ES-I3 (cell line): ENCODE measurements at regions not wholly inside any gene's neighbourhood (a gene's known extent, or its start where the extent isn't known, plus 50 kb on each side); places are given as distances from the start of the nearest gene placed in this dataset.

ENCODE experiments used
- H3K36me3 ChIP-seq: 2 replicates; pipeline ENCODE4 v1.6.1; 2013; ENCODE audit warnings: mild to moderate bottlenecking, low read length, control low read depth, moderate library complexity; ENCODE audit not compliant: insufficient read depth
- H3K4me1 ChIP-seq: 2 replicates; pipeline ENCODE4 v1.6.1; 2013; ENCODE audit warnings: mild to moderate bottlenecking, control low read depth, low read length; ENCODE audit not compliant: insufficient read depth
- H3K9ac ChIP-seq: 2 replicates; pipeline ENCODE4 v1.6.1; 2013; ENCODE audit warnings: low read depth, mild to moderate bottlenecking, low read length, moderate library complexity
- H3K9me3 ChIP-seq: 2 replicates; pipeline ENCODE4 v1.6.1; 2013; ENCODE audit warnings: mild to moderate bottlenecking, low read length, moderate library complexity; ENCODE audit not compliant: control insufficient read depth, insufficient read depth

DNA sequence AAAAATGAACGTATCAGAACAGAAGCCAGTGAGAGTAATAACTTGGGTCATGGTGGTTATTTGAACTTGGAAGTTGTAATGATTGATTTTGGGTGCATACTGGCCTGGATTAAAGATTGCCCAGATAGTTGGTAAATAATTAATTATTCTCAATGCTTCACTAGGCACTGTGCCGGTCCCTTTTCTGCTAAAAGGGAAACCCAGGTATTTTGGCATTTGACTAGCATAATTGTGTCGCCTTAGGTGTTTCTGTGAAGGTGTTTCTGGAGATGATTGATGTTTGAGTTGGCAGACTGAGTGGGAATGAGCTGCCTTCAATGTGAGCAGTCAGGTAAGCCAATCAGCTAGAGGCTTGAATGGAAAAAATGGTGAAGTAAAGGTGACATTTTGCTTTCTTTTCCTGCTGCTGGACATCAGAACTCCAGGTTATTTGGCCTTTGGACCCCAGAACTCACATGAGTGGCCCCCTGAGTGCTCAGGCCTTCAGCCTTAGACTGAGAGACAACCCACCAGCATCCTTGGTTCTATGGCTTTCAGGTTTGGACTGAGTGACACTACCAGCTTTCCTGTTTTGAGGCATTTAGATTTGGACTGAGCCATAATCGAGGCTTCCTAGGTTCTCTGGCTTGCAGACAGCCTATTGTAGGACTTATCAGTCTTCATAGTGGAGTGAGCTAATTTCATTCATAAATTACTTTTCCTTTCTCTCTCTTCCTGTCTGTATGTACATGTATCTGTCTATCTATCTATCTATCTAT is 120.7 kb upstream of the PAPPA start:
- Histone ChIP-seq H3K9me3 (no peaks in the 10 kb centered on the region), H3K36me3 (no peaks in the 10 kb centered on the region), H3K4me1 (no peaks in the 10 kb centered on the region), H3K9ac (no peak overlapping the region)

DNA sequence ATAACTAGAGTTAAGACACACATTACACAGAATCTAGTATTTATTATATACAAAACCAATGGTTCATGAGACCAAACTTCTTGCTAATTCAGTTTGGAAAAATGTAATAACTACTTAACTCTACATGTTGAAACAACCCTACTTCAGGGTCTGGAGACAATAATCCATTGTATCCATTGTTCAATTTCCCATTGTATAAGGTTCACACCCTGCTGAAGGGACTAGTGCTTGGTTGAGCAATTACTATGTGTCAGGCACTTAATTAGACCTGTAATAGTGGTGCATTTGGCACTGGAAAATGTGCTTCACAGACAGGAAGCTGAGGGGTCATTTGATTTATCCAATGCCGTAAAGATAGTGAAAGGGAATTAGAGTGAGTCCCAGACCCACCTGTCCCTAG is 114.3 kb upstream of the PAPPA start:
- H3K4me1 ChIP-seq = no peaks in the 10 kb centered on the region
- no peak overlapping the region for H3K9ac ChIP-seq
- no peaks in the 10 kb centered on the region for H3K9me3 ChIP-seq
- no peaks in the 10 kb centered on the region for H3K36me3 ChIP-seq

DNA sequence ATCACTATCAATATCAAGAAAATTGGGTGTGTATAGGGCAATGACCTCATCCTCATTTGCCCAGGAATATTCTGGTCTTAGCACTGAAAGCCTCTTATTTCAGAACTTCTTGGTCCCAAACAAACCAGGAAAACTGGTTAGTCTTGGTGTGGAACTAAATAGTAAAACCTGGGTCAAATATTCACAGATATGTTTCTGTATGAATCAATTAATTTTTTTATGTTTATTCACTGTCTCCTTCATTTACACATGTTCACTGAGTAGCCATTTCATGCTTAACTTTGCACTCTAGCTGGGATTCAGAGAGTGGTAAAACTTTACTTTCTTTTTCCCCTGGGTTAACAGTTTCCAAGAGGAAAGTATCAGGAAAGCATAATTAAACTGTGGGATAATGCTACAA is 113.7 kb upstream of the PAPPA start:
- Histone ChIP-seq H3K9ac (no peak overlapping the region), H3K4me1 (no peaks in the 10 kb centered on the region), H3K36me3 (no peaks in the 10 kb centered on the region), H3K9me3 (no peaks in the 10 kb centered on the region)

DNA sequence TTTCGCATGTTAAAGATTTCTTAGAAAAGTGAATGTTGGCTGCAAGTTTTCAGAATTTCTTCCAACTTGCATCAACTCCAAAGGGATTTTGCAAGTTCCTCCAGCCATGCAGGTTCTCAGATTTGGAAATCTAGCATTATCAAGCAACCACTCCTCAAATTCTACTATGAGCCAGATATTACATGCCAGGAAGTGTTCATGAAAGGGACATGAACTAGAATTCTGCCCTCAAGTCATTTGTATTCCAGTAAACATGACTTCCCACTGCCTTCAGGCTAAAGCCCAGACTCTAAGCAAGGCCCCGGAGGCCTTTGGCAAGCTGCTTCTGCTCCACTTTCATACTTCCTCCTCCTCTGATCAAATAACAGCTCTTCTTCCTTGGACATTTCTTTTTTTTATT is 111.3 kb upstream of the PAPPA start:
- no peak overlapping the region for H3K9ac ChIP-seq
- H3K36me3 ChIP-seq = no peaks in the 10 kb centered on the region
- no peaks in the 10 kb centered on the region for H3K9me3 ChIP-seq
- no peaks in the 10 kb centered on the region for H3K4me1 ChIP-seq

DNA sequence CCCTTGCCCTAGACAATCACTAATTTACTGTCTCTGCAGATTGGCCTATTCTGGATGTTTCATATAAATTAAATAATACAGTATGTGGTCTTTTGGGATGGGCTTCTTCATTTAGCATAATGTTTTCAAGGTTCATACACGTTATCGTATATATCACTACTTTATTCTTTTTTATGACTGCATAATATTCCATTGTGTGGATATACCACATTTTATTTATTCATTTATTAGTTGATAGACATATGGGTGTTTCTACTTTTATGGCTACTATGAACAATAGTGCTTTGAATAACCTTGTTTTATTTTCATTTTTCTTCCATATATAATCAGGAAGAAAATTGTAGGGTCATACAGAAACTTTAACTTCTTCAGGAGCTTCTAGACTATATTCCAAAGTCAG is 108.5 kb upstream of the PAPPA start:
- H3K9me3 ChIP-seq = no peaks in the 10 kb centered on the region
- no peaks in the 10 kb centered on the region for H3K36me3 ChIP-seq

DNA sequence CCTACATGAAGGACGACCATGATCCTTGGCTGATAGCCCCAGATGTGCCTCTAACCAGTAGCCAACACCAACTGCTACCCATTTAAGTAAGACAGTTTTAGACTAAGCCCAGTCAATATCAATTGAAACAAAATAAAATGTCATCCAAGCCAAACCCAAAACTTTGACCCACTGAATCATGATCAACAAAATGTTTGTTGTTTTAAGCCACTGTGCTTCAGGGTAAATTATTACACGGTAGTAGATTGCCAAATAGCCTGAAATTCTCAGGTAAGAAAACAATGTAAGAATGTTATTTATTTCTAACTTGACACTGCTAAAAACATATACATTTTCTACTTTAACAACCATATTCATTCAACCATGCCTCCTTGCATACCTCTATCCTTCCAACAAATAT is 105.5 kb upstream of the PAPPA start:
- no peaks in the 10 kb centered on the region for H3K9me3 ChIP-seq
- H3K4me1 ChIP-seq = no peaks in the 10 kb centered on the region
- no peak overlapping the region for H3K9ac ChIP-seq
- no peaks in the 10 kb centered on the region for H3K36me3 ChIP-seq

More for the DNA sequence above, 108.5 kb upstream of the PAPPA start:
- Histone ChIP-seq H3K9ac (no peak overlapping the region), H3K4me1 (no peaks in the 10 kb centered on the region)

DNA sequence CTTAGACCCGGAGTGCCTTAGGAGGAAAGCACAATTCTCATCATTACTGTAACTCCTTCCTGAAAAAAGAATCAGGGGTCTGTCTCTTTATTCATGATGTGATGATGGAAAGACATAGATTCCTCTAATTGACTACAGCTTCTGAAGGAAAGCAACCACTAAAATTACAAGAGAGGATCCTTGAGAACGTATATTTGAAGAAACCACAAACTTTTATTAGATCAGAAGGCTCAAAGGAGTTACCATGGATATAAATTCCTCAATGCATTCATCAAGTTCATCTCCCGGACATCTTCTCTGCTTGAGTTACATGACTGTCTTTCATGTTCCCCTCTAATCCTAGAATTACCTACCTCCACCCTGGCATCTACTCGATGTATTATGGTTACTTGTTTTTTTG is 104.1 kb upstream of the PAPPA start:
- H3K4me1 ChIP-seq = no peaks in the 10 kb centered on the region
- H3K9me3 ChIP-seq = no peaks in the 10 kb centered on the region
- no peaks in the 10 kb centered on the region for H3K36me3 ChIP-seq
- no peak overlapping the region for H3K9ac ChIP-seq

DNA sequence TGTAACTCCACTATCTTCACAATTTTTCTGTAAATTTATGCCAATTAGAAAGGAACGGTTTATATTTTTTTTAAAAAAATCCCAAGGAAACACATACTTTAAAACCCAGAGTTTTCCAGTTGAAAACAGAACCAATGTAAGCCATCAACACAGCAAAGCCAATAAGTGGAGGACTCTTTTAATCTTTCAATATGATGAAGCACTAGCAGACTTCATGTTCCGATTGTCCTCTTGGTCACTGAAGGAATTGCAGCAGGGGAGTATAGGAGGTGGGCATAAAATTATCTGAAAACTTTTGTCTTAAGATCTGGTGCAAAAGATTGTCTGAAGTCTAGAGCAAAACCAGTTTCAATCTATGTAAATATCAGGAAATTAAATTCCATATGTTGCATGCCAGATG is 102.1 kb upstream of the PAPPA start:
- H3K4me1 ChIP-seq = no peaks in the 10 kb centered on the region
- no peaks in the 10 kb centered on the region for H3K9me3 ChIP-seq
- no peaks in the 10 kb centered on the region for H3K36me3 ChIP-seq
- no peak overlapping the region for H3K9ac ChIP-seq

DNA sequence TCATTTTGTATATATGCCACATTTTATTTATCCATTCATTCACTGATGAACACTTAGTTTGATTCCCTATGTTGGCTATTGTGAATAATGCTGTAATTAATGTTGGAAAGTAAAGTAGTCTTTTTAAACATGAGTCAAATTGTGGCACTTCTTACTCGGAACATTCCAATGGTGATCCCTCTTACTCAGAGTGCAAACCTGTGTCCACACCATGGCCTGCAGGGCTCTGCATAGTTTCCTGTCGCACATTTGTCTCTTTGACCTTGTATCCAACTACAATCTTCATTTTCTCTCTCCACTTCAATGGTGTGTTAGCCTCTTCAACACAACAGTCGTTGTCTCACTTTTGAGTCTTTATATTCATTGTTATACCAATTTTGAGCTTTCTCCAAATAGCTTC is 98.1 kb upstream of the PAPPA start:
- Histone ChIP-seq H3K9ac (no peak overlapping the region), H3K36me3 (no peaks in the 10 kb centered on the region), H3K4me1 (no peaks in the 10 kb centered on the region), H3K9me3 (no peaks in the 10 kb centered on the region)

DNA sequence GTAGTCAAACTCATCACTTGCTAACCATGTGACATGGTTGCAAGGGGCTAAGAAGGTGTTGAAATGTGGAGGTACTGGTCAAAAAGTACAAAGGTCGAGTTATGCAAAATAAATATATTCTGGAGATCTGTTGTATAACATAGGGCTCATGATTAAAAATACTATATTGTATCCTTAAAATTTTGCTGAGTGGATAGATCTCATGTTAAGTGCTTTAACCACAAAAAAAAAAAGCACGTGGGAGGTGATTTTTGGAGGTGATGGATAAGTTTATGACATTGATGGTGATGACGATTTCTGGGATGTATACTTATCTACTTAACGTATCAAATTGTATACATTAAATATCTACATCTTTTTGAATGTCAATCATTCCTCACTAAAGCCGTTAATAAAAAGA is 96.2 kb upstream of the PAPPA start:
- Histone ChIP-seq H3K4me1 (no peaks in the 10 kb centered on the region), H3K9me3 (no peaks in the 10 kb centered on the region), H3K36me3 (no peaks in the 10 kb centered on the region), H3K9ac (no peak overlapping the region)

DNA sequence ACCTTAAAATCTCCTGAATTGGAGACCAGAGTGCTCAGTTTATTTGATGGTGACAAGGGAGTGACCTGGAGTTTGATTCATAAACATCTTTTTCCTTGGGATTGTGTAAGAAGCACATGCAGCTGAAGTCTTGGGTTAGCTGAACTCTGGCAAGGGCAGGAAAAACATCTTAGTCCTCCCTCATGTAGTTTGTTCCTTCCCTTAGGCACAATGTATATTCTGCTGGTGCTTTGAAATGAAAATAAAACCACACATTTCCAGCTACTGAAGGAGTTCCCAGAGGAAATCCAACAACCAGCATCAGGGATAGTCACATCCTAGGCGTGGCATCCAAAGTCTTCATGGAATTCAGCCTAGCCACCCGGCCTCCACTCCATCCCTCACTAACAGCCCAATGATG is 95.2 kb upstream of the PAPPA start:
- Histone ChIP-seq H3K9ac (no peak overlapping the region), H3K36me3 (no peaks in the 10 kb centered on the region), H3K4me1 (no peaks in the 10 kb centered on the region)

DNA sequence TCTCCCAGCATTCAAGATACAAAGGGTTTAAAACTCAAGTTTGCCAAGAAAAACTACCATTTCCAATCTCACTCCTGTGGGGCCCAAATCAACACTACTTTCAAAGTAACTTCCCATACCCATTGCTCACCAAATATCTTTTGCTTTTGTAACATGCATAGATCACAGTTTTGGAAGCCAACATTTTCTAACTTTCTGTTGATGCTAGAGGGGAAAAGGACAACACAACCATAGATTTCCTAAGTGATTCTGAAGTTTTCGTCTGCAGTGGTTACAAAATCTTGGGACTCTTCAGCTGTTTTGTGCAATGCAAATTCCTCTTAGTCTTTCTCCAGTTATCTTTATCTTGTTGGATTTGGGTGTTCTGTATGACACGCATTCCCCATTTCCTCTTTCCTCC is 94.1 kb upstream of the PAPPA start:
- no peak overlapping the region for H3K9ac ChIP-seq
- no peaks in the 10 kb centered on the region for H3K4me1 ChIP-seq
- H3K36me3 ChIP-seq = no peaks in the 10 kb centered on the region
- H3K9me3 ChIP-seq = no peaks in the 10 kb centered on the region

More for the DNA sequence above, 95.2 kb upstream of the PAPPA start:
- H3K9me3 ChIP-seq = no peaks in the 10 kb centered on the region

DNA sequence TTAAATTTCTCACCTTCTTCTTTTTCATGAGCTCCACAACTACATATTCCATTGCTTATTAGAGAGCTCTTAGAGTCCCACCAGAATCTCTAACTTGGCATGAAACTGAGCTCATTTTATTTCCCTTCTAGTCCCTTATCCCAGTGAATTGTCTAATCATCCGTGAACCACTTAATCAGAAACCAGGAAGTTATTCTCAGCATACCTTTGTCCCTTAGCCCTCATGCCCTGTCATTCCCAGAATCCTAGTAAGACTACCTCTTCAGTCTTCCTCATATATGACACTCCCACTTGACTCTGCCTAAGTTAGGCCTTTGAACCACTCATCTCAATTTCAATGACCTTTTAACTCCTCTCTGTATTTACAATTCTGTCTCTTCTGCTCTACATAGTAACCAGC is 93.0 kb upstream of the PAPPA start:
- H3K36me3 ChIP-seq = no peaks in the 10 kb centered on the region
- no peaks in the 10 kb centered on the region for H3K9me3 ChIP-seq
- no peak overlapping the region for H3K9ac ChIP-seq
- H3K4me1 ChIP-seq = no peaks in the 10 kb centered on the region

DNA sequence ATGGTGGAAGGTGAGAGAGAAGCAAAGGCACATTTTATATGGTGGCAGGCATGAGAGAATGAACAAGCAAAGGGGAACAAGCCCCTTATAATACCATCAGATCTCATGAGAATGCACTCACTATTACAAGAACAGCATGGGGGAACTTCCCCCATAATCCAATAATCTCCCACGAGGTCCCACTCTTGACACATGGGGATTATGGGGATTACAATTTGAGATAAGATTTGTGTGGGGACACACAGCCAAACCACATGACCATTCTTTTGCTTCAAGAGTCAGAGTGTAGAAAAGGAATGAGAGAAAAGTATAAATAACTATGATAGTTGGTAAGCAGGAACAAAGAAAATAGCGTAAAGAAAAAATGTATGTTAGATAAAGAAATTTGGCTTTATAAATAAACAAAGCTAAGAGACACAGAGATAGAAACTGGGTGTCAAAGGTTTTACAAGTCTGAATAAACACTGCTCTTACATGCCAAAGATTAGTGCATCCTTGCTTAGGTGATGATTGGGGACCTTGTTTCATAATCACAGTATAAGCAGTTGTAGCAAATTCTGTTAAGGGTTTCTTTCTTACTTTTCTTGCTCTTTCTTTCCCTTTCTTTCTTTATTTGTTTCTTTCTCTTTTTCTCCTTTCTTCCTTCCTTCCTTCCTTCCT is 91.9 kb upstream of the PAPPA start:
- Histone ChIP-seq H3K9me3 (no peaks in the 10 kb centered on the region), H3K4me1 (no peaks in the 10 kb centered on the region), H3K9ac (no peak overlapping the region)

DNA sequence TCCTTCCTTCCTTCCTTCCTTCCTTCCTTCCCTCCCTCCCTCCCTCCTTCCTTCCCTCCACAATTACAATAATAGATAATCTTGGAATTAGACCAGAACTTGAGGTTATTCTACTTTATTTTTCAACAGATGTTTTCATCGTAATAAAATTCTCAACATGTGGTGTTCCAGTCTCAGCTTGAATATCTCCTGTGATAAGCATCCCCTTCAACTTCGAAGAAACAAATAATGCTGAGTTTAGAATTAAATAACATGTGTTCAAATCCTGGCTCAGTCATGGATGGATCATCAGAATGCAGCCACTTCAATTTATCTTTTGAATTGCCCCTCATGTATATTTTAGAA is 91.4 kb upstream of the PAPPA start:
- H3K4me1 ChIP-seq = no peaks in the 10 kb centered on the region
- H3K9me3 ChIP-seq = no peaks in the 10 kb centered on the region
- no peaks in the 10 kb centered on the region for H3K36me3 ChIP-seq
- no peak overlapping the region for H3K9ac ChIP-seq

More for the DNA sequence above, 91.9 kb upstream of the PAPPA start:
- no peaks in the 10 kb centered on the region for H3K36me3 ChIP-seq
